KMS-11 (cell line): ENCODE measurements at regions not wholly inside any gene's neighbourhood (a gene's known extent, or its start where the extent isn't known, plus 50 kb on each side); places are given as distances from the start of the nearest gene placed in this dataset.

Source experiments
- H2AFZ ChIP-seq: fragments of 200-600 bp; sonication (generic); 2 replicates; pipeline ENCODE4 v1.6.1; 2016; ENCODE audit warnings: antibody characterized with exemption, mixed run types, low read depth
- H3K27ac ChIP-seq: fragments of 200-600 bp; sonication (generic); 2 replicates; pipeline ENCODE4 v1.6.1; 2016; ENCODE audit warnings: mild to moderate bottlenecking, mixed run types
- H3K27me3 ChIP-seq: fragments of 200-600 bp; sonication (generic); 2 replicates; pipeline ENCODE4 v1.6.1; 2017; ENCODE audit warnings: mild to moderate bottlenecking, low read depth, mixed run types, moderate library complexity; ENCODE audit not compliant: insufficient read depth
- H3K36me3 ChIP-seq: fragments of 200-600 bp; sonication (generic); 2 replicates; pipeline ENCODE4 v1.6.1; 2017; ENCODE audit warnings: mild to moderate bottlenecking, mixed run types; ENCODE audit not compliant: insufficient read depth
- H3K4me1 ChIP-seq: fragments of 200-600 bp; sonication (generic); 2 replicates; pipeline ENCODE4 v1.6.1; 2016; ENCODE audit warnings: mild to moderate bottlenecking, low read depth, mixed run types; ENCODE audit not compliant: poor library complexity, severe bottlenecking
- H3K4me2 ChIP-seq: fragments of 200-600 bp; sonication (generic); 2 replicates; pipeline ENCODE4 v1.7.0; 2016; ENCODE audit warnings: mild to moderate bottlenecking, mixed run types
- H3K4me3 ChIP-seq: fragments of 200-600 bp; sonication (generic); IDR thresholded peaks from 2 replicates; pipeline ENCODE4 v1.6.1; 2017; ENCODE audit warnings: low read depth, low read length, mixed read lengths; ENCODE audit not compliant: insufficient read depth
- H3K79me2 ChIP-seq: fragments of 200-600 bp; sonication (generic); 2 replicates; pipeline ENCODE4 v1.6.1; 2016; ENCODE audit warnings: low read depth, mixed run types; ENCODE audit not compliant: insufficient read depth
- H3K9ac ChIP-seq: fragments of 200-600 bp; sonication (generic); 2 replicates; pipeline ENCODE4 v1.6.1; 2016; ENCODE audit warnings: mild to moderate bottlenecking, mixed run types
- H4K20me1 ChIP-seq: fragments of 200-600 bp; sonication (generic); 2 replicates; pipeline ENCODE4 v1.6.1; 2016; ENCODE audit warnings: mild to moderate bottlenecking, mixed run types; ENCODE audit not compliant: insufficient read depth
- TF ChIP-seq, protein P1 (sequence below): fragments of 200-600 bp; sonication (generic); conservative IDR thresholded peaks from 2 replicates; pipeline ENCODE4 v1.6.1; 2017; ENCODE audit warnings: low read depth, mild to moderate bottlenecking, antibody characterized with exemption, low read length, moderate library complexity, mixed read lengths

DNA sequence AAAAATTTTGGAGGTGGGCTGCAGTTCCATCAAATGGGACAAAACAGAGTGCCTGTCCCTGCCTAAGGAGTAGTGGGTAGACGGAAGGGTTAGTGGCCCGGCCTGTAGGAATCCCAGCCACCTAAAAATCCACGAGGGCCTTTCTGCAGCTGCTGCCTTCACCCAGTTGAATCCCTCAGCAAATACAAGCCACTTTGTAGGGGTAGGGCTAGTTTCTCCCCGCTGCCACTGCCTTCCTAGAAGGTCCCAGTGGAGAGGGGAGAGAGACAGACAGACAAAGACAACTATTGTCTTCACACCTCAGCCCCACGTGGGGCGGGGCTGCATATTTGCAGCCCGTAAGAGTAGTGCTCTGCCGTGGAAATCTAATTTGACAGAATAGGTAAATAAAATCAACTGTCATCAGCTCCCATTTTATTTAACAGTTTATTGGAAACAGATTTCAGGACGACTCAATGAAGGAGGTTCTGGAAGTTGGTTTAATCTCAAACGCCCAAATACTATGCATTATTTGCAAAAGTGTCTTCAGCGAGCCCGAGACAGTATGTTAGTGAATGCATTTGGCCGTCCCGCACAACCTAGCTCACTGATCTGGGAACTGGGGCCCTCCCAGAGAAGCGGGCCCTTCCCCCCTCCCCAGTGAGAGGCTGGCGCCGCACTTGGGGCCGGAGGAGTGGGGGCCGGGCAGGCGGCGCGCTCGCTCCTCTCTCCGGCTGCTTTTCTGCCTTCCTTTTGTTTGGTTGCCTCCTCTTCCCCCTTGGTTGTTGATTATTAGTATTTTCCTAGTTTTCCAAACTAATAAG, 67.6 kb upstream of the TBCA start:
- Histone ChIP-seq H2AFZ (no peak overlapping the region), H3K27me3 (no peaks in the 10 kb centered on the region)

DNA sequence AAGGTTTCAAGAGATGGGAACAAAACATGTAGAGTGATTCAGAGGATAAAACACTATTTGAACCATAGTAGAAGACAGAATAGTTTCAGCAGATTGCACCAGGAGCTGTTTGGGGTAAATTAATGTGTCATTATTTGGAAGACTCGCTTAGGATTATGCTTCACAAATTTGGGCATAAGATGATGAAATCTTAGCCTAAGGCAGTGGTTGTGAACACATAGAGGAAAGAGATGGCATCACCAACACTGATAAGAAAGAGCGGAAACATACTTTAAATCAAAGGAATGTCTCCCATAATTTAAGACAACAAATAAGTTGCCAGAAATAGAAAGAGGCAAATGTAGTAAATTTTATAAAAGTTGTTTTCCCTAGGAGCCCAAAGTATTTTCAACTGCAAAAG, 66.1 kb upstream of the TBCA start:
- no peak overlapping the region for H3K4me3 ChIP-seq
- H3K36me3 ChIP-seq: no peaks in the 10 kb centered on the region
- no peak overlapping the region for H3K4me2 ChIP-seq
- no peaks in the 10 kb centered on the region for H4K20me1 ChIP-seq
- no peak overlapping the region for H2AFZ ChIP-seq
- H3K9ac ChIP-seq: no peak overlapping the region
- H3K79me2 ChIP-seq: no peaks in the 10 kb centered on the region
- no peak overlapping the region for H3K27ac ChIP-seq
- no peaks in the 10 kb centered on the region for H3K4me1 ChIP-seq
- H3K27me3 ChIP-seq: no peaks in the 10 kb centered on the region
- TF ChIP-seq, protein P1, sequence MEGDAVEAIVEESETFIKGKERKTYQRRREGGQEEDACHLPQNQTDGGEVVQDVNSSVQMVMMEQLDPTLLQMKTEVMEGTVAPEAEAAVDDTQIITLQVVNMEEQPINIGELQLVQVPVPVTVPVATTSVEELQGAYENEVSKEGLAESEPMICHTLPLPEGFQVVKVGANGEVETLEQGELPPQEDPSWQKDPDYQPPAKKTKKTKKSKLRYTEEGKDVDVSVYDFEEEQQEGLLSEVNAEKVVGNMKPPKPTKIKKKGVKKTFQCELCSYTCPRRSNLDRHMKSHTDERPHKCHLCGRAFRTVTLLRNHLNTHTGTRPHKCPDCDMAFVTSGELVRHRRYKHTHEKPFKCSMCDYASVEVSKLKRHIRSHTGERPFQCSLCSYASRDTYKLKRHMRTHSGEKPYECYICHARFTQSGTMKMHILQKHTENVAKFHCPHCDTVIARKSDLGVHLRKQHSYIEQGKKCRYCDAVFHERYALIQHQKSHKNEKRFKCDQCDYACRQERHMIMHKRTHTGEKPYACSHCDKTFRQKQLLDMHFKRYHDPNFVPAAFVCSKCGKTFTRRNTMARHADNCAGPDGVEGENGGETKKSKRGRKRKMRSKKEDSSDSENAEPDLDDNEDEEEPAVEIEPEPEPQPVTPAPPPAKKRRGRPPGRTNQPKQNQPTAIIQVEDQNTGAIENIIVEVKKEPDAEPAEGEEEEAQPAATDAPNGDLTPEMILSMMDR: no peak

More for the DNA sequence above, 67.6 kb upstream of the TBCA start:
- no peak overlapping the region for H3K9ac ChIP-seq
- H3K27ac ChIP-seq: no peak overlapping the region
- no peaks in the 10 kb centered on the region for H3K36me3 ChIP-seq
- H3K79me2 ChIP-seq: no peaks in the 10 kb centered on the region
- no peak overlapping the region for H3K4me2 ChIP-seq
- H4K20me1 ChIP-seq: no peaks in the 10 kb centered on the region
- H3K4me3 ChIP-seq: no peak overlapping the region
- no peaks in the 10 kb centered on the region for H3K4me1 ChIP-seq
- TF ChIP-seq, protein P1: no peak

DNA sequence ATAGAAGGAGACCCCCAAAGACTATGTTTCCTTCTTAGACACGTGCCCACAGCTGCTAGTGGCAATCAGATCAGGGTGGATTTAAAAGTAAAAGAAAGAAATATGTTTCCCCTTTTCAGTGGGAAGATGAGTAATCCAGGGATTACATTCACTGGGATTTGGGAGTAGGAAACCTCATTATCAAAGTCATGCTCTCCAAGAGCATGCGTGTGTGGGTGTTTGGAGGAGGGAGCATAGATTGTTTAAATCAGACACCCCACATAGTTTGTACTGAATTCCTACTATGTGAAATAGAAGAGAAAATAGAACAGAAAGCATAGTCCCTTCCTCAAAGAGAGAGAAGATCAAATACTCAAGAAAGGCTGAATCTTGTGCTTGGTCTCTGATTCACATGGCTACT, 65.5 kb upstream of the TBCA start:
- Histone ChIP-seq H3K36me3 (no peaks in the 10 kb centered on the region), H3K27me3 (no peaks in the 10 kb centered on the region), H3K4me2 (no peak overlapping the region), H3K4me3 (no peak overlapping the region), H3K27ac (no peak overlapping the region), H2AFZ (no peak overlapping the region), H3K9ac (no peak overlapping the region), H4K20me1 (no peaks in the 10 kb centered on the region), H3K79me2 (no peaks in the 10 kb centered on the region), H3K4me1 (no peaks in the 10 kb centered on the region)
- TF ChIP-seq, protein P1: no peak

DNA sequence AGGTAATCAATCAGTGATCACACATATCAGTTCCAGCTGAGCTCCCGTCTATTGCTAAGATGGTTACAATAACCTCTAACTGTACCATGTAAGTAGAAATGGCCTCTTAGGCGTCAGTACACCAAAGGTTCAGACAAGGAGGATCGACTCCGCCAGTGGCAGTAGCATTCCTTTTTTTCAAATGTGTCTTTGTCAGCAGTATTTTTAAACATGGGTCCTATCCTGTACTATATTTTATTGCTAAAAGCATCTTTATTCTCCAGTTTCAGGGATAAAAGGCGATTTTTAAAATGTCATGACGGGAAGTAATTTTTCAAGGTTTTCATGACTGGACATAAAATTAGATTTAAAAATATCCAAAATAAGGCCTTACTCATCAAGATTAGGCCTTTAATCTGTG, 64.8 kb upstream of the TBCA start:
- TF ChIP-seq, protein P1: no peak
- Histone ChIP-seq H3K27me3 (no peaks in the 10 kb centered on the region), H3K9ac (no peak overlapping the region), H3K27ac (no peak overlapping the region), H4K20me1 (no peaks in the 10 kb centered on the region), H3K79me2 (no peaks in the 10 kb centered on the region), H3K4me2 (no peak overlapping the region), H3K36me3 (no peaks in the 10 kb centered on the region), H3K4me3 (no peak overlapping the region), H3K4me1 (no peaks in the 10 kb centered on the region), H2AFZ (no peak overlapping the region)
